ENCODE measurements at regions not wholly inside any gene's neighbourhood (a gene's known extent, or its start where the extent isn't known, plus 50 kb on each side); places are given as distances from the start of the nearest gene placed in this dataset.

- no peak for TF ChIP-seq CTCF (optimal IDR thresholded peaks at IDR 0.05 in 1 of 3, IDR thresholded peaks at IDR 0.05 in 1 of 3, conservative IDR thresholded peaks at IDR 0.05 in 1 of 3; ENCODE audit: extremely low read depth in 1 of 3, insufficient read depth in 2 of 3, low read length in 3 of 3)
- no peak for TF ChIP-seq EZH2 (IDR thresholded peaks at IDR 0.05; ENCODE audit: low read length)
- H3K4me2 ChIP-seq (ENCODE audit: control insufficient read depth, extremely low read depth, insufficient read depth, low read depth, low read length), result no peak overlapping the region
- DNase-seq (ENCODE audit: low read depth, low spot score) (no peak), FAIRE-seq (no peak)
- dilution Hi-C loops (cut with MboI; ENCODE audit: extremely low pct_ligation_motif_present, low sequenced_read_pairs), result no loop called here
- no peaks in the 10 kb centered on the region for H3K36me3 ChIP-seq (ENCODE audit: control insufficient read depth in 2 of 2, extremely low read depth in 1 of 2, insufficient read depth in 2 of 2, low read length in 2 of 2)
- no peaks in the 10 kb centered on the region for H3K4me1 ChIP-seq (ENCODE audit: control insufficient read depth, extremely low read depth, insufficient read depth, low read length)
- H2AFZ ChIP-seq (ENCODE audit: control insufficient read depth, low read length), result no peak overlapping the region
- no peaks in the 10 kb centered on the region for H3K79me2 ChIP-seq (ENCODE audit: control insufficient read depth, insufficient read depth, low read length)
- no peak overlapping the region for H3K4me3 ChIP-seq (ENCODE audit: control insufficient read depth in 2 of 3, extremely low read depth in 1 of 3, insufficient read depth in 2 of 3, low read depth in 1 of 3, low read length in 3 of 3)
- no peak overlapping the region for H3K27ac ChIP-seq (ENCODE audit: control insufficient read depth, insufficient read depth, low read length)
- no peak overlapping the region for H3K9ac ChIP-seq (ENCODE audit: control insufficient read depth, extremely low read depth, insufficient read depth, low read length)
- H4K20me1 ChIP-seq (ENCODE audit: control insufficient read depth, extremely low read depth, insufficient read depth, low read length), result no peaks in the 10 kb centered on the region
- H3K27me3 ChIP-seq (ENCODE audit: control insufficient read depth, extremely low read depth, insufficient read depth, low read length), result no peaks in the 10 kb centered on the region
- H3K9me1 ChIP-seq (ENCODE audit: control insufficient read depth, extremely low read depth, insufficient read depth, low read length), result no peaks in the 10 kb centered on the region
- H3K9me3 ChIP-seq (ENCODE audit: control insufficient read depth, low read depth, low read length), result no peaks in the 10 kb centered on the region
Observed at GRCh38 chr7:45268013-45268412, 110.4 kb downstream of the RAMP3 start.

- Histone ChIP-seq H3K9ac (ENCODE audit: control insufficient read depth, extremely low read depth, insufficient read depth, low read length) (no peak overlapping the region), H3K79me2 (ENCODE audit: control insufficient read depth, insufficient read depth, low read length) (no peaks in the 10 kb centered on the region), H4K20me1 (ENCODE audit: control insufficient read depth, extremely low read depth, insufficient read depth, low read length) (no peaks in the 10 kb centered on the region), H3K9me3 (ENCODE audit: control insufficient read depth, low read depth, low read length) (no peaks in the 10 kb centered on the region), H3K4me3 (ENCODE audit: control insufficient read depth in 2 of 3, extremely low read depth in 1 of 3, insufficient read depth in 2 of 3, low read depth in 1 of 3, low read length in 3 of 3) (no peak overlapping the region), H3K4me1 (ENCODE audit: control insufficient read depth, extremely low read depth, insufficient read depth, low read length) (no peaks in the 10 kb centered on the region), H3K27ac (ENCODE audit: control insufficient read depth, insufficient read depth, low read length) (no peak overlapping the region), H3K9me1 (ENCODE audit: control insufficient read depth, extremely low read depth, insufficient read depth, low read length) (no peaks in the 10 kb centered on the region), H2AFZ (ENCODE audit: control insufficient read depth, low read length) (no peak overlapping the region), H3K4me2 (ENCODE audit: control insufficient read depth, extremely low read depth, insufficient read depth, low read depth, low read length) (no peak overlapping the region), H3K36me3 (ENCODE audit: control insufficient read depth in 2 of 2, extremely low read depth in 1 of 2, insufficient read depth in 2 of 2, low read length in 2 of 2) (no peaks in the 10 kb centered on the region), H3K27me3 (ENCODE audit: control insufficient read depth, extremely low read depth, insufficient read depth, low read length) (no peaks in the 10 kb centered on the region)
- dilution Hi-C loops (cut with MboI; ENCODE audit: extremely low pct_ligation_motif_present, low sequenced_read_pairs), result no loop called here
- no peak for TF ChIP-seq EZH2 (IDR thresholded peaks at IDR 0.05; ENCODE audit: low read length)
- no peak for TF ChIP-seq CTCF (optimal IDR thresholded peaks at IDR 0.05 in 1 of 3, IDR thresholded peaks at IDR 0.05 in 1 of 3, conservative IDR thresholded peaks at IDR 0.05 in 1 of 3; ENCODE audit: extremely low read depth in 1 of 3, insufficient read depth in 2 of 3, low read length in 3 of 3)
- DNase-seq (ENCODE audit: low read depth, low spot score) (no peak), FAIRE-seq (no peak)
Observed at GRCh38 chr7:45269192-45269591, 111.6 kb downstream of the RAMP3 start.

Measured in keratinocyte (primary cell).